GM21390 (cell line): ENCODE measurements at regions not wholly inside any gene's neighbourhood (a gene's known extent, or its start where the extent isn't known, plus 50 kb on each side); places are given as distances from the start of the nearest gene placed in this dataset.

Source experiments
- ATAC-seq: cut with Tn5 transposase; IDR thresholded peaks from one replicate; pipeline ENCODE4 v1.9.1; 2021; ENCODE audit not compliant: unreplicated experiment

- no peak for ATAC-seq
Observed at GRCh38 chr22:49373801-49374226, 453.9 kb downstream of the BRD1 start.

- ATAC-seq = no peak
Observed at GRCh38 chr22:49373289-49373666, 454.4 kb downstream of the BRD1 start.

GRCh38 chr22:49372530-49373288 lies 455.0 kb downstream of the BRD1 start:
- ATAC-seq = no peak

DNA sequence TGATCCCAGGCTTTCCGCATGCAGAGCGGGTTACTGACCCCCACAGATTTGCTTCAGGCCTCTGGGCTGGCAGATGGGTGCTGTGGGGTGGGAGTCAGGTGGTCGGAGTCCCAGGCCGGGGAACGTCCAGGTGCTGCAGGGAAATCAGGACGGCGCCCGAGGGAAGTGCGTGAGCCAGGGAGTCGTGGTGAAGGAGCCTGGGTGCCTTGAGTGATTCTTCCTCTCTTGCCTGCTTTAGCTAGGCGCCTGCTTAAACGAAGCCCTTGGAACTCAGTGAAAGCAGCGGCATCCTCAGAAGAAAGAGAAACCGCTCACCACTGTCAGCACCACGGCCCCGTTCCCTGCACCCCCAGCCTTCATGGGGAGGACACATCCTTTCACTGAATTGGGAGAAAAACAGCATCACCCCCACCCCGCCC lies 455.6 kb downstream of the BRD1 start:
- no peak for ATAC-seq

- ATAC-seq = no peak
Observed at GRCh38 chr22:49371325-49372110, 456.2 kb downstream of the BRD1 start.

- ATAC-seq = no peak
Observed at GRCh38 chr22:49370627-49371301, 456.9 kb downstream of the BRD1 start.

DNA sequence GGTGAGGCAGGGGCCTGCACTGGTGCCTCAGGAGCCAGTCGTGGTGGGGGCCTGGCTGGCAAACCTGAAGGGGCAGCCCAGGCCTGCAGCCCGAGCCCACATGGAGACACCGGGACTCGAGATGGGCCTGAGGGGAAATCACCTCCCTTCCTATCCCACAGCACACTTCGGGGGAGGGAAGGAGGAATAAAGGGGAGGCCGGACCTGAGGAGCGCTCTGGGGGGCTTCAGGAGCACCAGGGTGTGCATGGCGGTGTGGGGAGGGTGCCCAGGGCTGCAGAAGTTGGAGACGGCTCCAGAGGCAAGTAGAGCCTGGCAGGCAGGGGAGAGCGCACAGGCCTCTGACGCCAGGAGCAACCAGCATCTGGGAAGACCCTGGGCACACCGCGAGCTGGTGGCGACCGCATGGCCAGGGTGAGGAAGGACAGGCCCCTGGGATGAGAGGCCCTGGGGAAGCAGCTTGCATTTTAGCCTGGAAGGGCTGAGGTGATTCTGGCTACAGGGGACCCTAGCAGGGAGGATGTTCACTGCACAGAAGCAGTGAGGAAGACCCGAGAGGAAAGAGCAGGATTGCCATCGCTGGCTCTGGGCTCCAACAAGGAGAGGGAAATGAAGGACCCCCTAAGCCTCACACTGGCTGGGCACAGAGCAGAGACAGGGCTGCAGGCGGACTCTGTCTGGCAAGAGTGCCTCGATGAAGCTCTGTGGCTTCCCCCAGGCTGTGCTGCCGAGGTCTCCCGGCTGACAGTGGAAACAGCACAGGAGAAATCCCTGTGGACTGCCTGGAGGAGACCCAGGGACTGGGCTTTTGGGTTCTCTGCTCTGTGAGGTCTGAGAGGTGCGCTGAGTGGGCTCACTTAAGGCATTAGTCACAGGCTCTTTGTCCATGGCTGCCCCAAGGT lies 457.7 kb downstream of the BRD1 start:
- no peak for ATAC-seq

GRCh38 chr22:49368976-49369725 lies 458.5 kb downstream of the BRD1 start:
- ATAC-seq = no peak

DNA sequence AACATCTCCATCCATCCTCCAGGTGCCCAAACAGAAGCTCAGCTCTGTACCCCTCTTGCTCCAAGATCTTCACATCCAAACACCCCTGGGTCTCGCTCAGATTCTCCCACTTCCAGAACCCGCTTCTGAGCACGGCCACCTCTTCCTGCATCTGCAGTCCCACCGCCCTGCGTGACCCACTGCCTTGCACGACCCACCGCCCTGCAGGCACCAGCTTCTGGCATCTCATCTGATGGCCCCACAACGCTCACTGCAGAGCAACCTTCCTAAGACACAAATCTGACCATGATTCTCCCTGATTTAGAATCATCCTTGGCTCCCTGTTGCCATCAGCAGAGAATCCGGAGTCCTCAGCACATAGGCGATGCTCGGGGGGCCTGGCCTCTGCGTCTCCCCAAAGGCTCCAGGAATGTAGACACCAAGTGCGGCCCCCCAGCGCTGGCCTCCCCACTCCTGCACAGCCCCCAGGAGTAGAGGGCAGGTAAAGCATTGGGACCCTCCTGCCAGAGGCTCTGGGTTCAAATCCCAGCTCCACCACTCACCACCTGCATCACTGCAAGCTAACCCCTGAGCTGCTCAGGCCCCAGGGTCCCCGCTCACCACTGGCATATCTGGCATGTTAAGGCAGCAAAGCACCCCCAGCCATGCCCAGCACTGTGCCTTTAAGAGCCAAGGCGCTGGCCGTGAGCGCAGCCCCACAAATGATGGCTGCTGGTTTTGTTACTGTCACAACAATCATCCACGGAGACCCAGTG lies 459.3 kb downstream of the BRD1 start:
- no peak for ATAC-seq

- no peak for ATAC-seq
Observed at GRCh38 chr22:49367041-49367697, 460.5 kb downstream of the BRD1 start.

- no peak for ATAC-seq
Observed at GRCh38 chr22:49366437-49366836, 461.2 kb downstream of the BRD1 start.

GRCh38 chr22:49365910-49366309 lies 461.8 kb downstream of the BRD1 start:
- ATAC-seq = no peak

- no peak for ATAC-seq
Observed at GRCh38 chr22:49365191-49365837, 462.4 kb downstream of the BRD1 start.

DNA sequence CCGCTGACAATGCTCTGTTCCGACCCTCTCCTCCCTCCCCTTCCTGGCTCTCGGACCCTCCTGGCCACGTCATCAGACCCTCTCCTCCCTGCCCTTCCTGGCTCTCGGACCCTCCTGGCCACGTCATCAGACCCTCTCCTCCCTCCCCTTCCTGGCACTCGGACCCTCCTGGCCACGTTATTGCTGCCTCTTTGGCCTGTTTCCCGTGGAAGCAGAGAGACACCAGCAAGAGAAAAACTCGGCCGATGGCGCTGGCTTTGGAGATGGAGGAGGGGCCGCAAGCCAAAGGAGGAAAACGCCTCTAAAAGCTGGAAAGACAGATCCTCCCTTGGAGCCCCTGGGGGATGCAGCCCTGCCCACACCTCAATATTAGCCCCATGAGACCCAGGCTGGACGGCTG lies 463.3 kb downstream of the BRD1 start:
- no peak for ATAC-seq

- no peak for ATAC-seq
Observed at GRCh38 chr22:49363526-49364230, 464.0 kb downstream of the BRD1 start.

DNA sequence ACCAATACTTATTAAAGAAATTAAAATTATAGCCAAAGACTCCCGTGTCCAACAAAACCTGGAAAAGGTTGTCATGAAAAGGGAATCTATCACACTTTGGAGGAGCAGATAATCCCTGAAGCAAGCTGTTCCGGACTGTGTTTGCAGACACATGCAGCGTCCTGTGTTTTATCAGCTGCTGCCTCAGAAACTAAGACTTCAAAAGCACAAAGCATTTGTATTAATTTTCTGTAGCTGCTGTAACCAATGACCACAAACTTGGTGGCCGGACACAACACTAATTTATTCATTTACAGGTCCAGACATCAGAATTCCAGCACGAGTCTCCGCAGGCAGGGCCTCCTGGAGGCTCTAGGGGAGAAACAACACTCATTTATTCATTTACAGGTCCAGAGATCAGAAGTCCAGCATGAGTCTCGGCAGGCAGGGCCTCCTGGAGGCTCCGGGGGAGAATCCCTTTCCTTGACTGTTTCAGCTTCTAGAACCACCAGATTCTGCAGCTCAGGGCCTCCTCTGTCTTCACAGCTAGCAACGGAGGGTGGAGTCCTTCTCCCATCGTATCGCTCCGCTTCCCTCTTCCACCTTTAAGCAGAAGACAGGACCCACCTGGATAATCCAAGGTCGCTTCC lies 465.3 kb downstream of the BRD1 start:
- ATAC-seq = no peak

- ATAC-seq = no peak
Observed at GRCh38 chr22:49361164-49361563, 466.5 kb downstream of the BRD1 start.
